M059J (cell line): ENCODE measurements at regions not wholly inside any gene's neighbourhood (a gene's known extent, or its start where the extent isn't known, plus 50 kb on each side); places are given as distances from the start of the nearest gene placed in this dataset.
"Not testable (repeated sequence)": the region's sequence is repeated elsewhere in the genome, so short reads cannot be mapped to it uniquely, and the experiment has no call there.

Experiments
- DNase-seq: peaks from one replicate; pipeline ENCODE4 v3.0.0-alpha.2; 2012; ENCODE audit warnings: low read depth

DNA sequence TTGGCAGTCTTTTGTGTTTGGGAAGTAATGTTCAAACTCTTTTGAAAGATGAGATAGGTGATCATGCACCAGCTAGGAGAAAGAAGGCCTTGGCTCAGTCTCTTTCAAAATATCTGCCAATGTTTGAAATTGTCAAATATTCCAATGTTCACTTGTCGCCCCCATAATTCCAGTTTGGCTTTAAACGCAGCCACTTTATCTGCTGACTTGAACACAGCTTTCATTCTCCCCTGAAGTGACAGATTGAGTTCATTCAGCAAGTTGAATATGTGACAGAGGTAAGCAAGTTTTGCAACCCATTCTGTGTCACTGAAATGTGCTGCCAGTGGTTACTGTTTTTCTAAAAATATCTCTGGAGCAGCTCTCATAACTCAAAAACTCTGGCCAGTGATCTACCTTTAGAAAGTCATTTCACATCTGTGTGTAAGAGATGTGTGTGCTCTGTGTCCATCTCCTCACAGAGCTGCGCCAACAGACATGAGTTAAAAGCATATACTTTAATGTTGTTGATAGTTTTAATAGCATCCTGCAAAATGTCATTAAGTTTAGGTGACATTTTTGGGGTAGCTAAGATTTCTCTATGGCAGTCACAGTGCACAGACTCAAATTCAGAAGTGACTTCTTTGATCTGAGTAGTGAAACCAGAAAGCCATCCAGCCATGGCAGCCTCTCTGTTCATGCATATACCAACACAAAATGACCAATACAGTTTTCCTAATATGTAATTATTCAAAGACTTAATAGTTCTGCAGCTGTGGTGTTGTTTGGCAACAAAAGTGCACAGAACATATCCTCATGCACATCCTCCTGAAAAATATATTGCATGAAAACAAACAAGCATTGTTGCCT is 614.3 kb upstream of the MIS18BP1 start:
- no peak for DNase-seq

DNA sequence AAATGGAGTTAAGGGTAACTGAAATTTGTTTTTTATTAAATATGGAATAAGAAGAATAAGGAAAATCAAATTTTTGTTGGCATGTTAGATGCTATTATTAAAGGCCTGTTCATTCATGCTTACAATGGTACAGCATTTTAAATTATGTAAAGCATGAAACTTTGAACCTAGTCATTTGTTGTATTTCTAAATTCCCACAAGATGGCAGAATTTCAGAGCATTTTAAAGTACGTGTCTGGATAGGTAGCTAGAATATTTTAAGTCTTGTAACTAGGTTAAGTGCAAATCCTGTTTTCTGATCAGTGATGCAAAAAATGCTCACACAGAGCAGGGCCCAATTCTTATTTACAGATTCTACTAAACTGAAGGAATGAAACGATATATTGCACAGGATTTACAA is 585.6 kb upstream of the MIS18BP1 start:
- peak; percentile 6 for DNase-seq

DNA sequence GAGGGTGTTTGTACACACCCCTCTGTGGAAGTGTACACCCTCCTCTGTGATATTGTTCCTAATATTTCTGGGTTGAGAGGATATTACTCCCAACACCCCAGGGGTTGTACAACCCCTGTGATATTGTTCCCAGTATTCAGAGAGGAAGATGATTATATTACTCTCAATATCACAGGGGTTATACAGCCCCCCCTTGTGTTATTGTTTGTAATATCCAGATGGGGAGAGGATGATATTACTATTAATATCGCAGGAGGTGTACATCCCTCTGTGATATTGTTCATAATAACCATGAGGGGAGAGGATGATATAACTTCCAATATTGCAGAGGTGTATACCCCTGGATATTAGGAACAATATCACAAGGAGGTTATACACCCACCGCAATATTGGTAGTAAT is 566.1 kb upstream of the MIS18BP1 start:
- no peak for DNase-seq

DNA sequence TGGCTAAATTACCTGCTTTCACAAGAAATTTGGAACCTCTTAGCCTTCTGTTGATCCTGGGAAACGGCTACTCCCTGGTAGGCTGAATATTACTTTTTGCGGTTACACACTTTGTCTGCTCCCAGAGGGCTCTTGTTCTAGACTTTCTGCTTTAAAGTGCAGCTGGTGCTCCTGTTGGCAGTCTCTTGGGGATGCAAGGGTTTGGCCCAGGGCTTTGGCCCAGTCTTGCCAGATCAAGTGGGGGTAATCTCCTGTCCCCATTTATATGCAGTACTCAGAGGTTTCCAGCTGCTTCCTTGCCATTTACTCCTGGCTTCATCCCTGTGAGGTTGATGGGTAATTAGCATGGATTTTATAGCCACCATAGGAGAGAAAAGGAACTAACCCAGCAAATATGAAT is 558.2 kb upstream of the MIS18BP1 start:
- DNase-seq: no peak

DNA sequence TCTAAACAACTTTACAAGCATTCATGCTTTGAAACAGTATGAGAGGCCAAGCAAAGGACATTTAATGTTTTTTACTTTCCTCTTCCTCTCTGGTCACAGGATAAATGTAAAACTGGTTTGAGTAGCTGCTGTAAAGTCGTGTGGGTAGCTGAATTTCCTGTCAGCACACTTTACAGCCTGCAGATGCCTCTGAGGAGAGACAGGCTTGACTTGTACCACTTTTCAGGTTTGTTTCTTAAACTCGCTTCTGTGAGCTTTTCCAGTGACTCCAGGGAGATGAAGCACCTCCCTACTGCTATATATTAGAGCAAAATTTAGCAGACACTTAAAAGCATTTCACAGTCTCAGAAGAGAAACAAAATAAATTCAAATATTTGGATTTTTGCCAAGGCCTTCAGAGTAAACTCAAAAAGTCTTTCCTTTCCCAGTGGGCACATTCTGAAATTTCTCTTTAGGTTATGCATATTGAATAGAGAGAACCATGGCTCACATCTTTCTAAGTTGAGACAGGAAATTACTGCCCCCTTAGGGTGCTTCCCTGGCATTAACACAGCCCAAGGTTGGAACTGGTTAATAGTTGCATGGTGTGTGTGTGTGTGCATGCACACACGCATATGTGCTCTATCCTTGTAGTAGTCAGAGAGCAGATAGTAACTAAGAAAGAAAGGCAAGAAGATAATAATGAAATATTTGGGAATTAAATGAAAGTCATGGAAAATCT is 557.3 kb upstream of the MIS18BP1 start:
- DNase-seq: peak; percentile 4

DNA sequence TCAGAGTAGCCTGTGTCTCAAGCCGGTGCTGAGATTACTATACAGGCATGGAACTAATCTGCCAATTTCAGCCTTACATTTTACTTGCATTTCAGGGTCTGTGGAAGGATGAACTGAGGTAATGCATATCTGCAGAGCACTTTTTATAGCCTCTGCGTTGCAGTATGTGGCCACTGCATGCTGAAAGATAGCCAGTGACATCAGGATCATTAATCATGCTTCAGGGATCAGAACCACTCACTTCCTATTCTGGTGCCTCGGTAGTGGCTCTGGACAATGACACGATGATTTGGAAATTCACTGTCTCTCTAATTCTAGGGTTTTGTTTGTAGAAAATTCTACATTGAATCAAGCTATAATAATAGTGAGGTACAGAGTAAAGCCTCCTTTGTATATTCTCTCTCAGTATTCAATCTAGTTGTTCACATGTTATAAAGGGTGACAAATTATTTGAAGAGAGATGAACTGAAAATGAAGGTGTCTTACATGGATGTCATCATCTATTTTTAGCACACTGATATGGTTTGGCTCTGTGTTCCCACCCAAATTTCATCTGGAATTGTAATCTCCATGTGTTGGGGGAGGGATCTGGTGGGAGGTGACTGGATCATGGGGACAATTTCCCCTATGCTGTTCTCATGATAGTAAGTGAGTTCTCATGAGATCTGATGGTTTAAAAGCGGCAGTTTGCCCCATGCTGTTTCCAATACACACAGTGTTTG is 554.3 kb upstream of the MIS18BP1 start:
- DNase-seq: peak; percentile 0

DNA sequence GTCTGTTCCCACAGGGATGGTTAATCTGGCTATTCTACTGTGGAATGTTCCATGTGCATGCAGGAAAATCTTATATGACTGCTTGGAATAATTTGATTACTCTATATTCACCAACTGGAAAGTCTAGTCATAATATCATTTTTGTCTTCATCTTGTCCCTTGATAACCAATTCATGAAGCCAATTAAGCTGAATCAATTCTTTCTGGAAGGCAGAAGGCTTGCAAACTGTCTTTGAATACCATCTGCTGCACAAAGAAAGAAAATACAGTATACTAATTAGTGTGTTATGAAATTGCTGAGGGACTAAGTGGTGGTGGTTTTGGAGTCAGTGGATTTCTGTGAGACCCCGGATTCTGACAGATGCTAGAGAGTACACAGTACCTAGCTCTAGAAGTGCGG is 546.5 kb upstream of the MIS18BP1 start:
- DNase-seq: no peak

DNA sequence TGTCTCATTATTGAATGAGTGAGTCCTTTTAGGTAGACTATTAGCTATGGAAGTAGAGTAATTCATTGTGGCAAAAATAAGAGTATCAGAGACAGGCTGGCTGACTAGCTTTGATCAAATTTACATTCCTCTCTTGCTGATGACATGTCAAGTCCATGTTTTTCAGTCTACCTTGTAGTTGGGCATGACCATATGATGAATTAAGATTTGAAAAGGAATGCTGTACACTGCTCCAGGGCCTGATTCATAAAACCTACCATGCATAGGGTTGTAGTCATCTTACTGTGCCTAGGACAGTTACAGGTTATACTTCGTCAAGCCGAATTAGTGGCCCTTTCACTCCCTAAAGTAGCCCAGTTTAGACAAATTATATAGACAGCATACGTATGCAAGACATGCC is 545.7 kb upstream of the MIS18BP1 start:
- no peak for DNase-seq

DNA sequence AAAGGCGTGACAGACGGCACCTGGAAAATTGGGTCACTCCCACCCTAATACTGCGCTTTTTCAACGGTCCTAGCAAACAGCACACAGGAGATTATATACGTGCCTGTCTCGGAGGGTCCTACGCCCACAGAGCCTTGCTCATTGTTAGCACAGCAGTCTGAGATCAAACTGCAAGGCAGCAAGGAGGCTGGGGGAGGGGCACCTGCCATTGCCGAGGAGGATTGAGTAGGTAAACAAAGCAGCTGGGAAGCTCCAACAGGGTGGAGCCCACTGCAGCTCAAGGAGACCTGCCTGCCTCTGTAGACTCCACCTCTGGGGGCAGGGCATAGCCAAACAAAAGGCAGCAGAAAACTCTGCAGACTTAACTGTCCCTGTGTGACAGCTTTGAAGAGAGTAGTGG is 543.0 kb upstream of the MIS18BP1 start:
- not testable (repeated sequence) for DNase-seq

DNA sequence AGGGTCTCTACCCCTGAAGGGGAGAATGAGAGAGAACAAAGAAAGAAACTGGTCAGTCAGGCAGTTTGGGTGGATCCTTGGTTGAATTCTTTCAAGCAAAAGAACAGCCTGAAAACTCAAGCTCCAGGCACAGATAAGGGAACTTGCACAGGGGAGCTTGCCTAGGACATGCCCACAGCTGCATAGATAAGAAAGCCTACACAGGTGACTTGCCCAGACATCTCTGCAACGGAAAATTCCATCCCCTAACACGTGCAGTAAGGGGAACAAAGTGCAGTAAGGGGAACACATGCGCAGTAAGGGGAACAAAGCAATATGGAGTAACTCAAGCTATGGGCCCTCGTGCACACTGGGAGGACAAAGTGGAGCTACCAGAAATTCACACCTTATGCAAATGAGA is 540.1 kb upstream of the MIS18BP1 start:
- DNase-seq: no peak

DNA sequence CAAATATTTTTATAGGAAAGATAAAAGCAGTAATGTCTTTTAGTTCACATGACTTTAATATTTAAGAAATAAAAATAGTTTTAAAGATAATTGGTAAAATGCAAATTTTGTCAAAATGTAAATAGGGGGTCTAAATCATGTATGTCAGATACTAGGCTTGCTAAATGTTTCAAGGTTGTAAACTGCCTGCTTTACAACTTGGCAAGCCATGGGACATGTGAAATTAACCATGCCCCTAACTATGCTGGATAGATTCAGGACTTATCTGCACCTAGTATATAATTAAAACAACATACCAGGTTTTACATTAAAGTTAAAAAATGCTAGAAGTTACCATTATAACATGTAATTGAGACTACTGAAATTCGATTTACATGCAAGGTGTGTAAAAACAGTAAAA is 537.3 kb upstream of the MIS18BP1 start:
- no peak for DNase-seq

DNA sequence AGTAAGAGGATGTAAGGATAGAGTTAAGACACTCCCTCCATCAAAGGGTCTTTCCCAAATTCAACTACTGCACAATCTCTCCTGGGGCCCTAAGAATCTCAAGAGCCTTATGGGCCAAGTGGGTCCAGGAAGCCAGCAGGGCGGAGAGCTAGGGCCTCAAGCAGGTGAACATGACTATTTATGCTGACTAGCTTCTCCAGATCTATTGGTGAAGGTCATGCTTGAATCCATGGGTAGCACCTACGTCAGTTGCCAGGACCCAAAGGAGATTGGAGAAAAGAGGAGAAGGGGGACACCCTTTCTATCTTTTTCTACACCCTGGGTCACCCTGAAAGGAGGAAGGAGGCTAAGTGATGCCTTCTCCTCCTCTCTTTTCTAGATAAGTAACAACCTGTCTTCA is 534.2 kb upstream of the MIS18BP1 start:
- DNase-seq: no peak

DNA sequence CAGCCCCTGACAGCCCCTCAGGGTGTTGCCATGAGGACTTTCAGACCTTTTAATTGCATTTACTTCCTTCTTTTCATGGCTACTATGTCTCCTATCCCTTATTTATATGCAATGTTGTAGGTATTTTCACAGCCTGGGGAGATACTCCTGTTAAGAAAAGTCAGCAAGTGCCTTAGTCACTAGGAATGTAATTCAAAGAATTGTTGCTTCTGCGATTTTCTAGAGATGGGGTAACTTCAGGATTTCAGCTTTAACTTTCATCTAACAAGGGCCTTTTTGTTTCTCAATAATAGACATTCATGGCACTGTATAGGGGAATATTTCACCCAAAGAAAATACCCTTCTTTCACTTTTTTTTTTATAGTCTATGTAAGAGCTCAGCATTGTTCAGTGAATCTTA is 533.3 kb upstream of the MIS18BP1 start:
- DNase-seq: no peak

DNA sequence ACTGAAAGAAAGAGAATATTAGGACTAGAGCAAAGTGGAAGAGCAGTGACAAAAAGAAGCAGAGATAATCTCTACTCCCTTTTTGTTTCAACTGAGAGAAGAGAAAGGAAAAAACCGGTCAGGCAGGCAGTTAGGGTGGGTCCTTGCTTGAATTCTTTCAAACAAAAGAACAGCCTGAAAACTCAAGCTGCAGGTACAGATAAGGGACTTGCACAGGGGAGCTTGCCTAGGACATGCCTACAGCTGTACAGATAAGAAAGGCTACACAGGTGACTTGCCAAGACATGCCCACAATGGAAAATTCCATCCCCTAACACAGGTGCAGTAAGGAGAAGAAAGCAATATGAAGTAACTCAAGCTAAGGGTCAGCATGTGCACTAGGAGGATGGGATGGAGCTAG is 532.2 kb upstream of the MIS18BP1 start:
- no peak for DNase-seq

DNA sequence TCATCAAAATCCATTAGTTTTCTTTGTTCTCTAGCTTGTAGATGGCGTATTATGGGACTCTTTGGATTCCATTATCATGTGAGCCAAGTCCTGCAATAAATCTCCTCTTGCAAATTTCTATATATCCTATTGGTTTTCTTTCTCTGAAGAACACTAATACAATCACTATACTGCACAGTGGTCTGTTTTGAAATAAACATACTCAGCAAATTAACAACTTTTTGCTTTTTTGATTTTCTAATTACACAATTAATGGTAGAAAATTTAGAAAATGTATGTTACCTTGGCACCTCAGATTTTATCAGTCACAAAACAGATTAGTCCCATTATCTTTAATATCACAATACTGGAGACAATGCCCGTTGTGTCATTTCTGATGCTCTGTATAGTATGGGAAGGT is 513.2 kb upstream of the MIS18BP1 start:
- no peak for DNase-seq

DNA sequence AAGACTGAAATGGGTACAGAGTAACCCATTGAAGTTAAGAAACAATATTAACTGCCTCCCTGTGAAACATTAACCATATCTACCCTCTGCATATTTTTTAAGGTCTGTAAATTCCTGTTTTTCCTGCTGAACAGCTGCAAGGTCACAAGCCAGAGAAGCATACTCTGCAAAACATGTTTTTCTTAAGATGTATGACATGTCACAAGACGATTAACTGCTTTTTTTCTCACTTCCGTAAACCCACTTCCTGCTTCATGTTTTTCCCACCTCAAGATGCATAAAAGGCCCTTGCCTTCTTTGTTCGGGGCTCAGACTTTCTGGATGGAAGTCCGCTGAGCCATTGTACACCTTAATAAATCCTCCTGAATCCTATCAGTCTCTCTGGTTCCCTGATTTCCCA is 504.7 kb upstream of the MIS18BP1 start:
- DNase-seq: no peak

DNA sequence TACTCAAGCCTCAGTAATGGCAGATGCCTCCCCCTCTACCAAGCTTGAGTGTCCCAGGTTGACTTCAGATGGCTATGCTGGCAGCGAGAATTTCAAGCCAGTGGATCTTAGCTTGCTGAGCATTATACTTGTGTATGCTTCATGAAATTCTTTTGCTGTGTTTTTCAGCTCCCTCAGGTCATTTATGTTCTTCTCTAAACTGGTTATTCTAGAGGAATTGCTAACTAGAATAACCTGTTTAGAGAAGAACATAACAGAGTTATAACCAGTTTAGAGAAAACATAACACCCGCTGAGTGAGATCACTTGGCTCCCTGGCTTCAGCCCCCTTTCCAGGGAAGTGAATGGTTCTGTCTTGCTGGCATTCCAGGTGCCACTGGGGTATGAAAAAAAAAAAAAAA is 503.4 kb upstream of the MIS18BP1 start:
- DNase-seq: not testable (repeated sequence)

DNA sequence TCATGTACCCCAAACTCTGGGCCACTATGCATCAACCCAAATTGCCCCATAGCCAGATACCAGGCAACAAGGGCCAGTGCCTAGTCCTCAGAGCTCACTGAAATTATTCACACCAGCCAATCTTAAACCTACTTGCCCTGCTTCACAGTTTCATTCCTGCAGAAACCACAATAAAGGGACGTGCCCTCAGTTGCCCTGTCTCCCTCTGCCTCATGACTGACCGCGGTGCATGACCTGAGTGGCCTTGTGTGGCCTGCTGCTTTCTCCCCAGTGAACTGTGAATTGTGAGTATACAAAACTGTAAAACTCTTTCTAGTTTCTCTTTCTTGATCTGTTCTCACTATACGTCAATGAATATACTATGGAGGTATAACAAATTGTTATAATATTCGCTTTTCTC is 490.9 kb upstream of the MIS18BP1 start:
- DNase-seq: peak; percentile 75

DNA sequence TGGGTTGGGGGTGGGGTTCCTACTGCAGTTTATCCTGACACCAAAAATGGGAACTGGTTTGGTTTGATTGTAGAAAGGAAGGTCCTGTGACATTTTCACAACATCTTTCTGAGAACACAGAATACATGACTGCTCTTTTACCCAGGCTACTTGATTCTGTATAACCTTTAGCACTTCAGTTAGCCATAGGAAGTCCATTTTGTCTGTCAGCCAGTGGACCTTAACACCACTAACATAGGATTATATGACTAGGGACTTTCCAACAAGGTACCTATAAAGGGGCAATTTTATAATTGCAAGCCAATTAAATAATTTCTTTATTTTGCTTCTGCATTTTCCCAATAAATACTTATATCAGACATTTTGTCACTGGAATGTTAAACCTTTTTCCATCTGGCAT is 489.2 kb upstream of the MIS18BP1 start:
- DNase-seq: no peak

DNA sequence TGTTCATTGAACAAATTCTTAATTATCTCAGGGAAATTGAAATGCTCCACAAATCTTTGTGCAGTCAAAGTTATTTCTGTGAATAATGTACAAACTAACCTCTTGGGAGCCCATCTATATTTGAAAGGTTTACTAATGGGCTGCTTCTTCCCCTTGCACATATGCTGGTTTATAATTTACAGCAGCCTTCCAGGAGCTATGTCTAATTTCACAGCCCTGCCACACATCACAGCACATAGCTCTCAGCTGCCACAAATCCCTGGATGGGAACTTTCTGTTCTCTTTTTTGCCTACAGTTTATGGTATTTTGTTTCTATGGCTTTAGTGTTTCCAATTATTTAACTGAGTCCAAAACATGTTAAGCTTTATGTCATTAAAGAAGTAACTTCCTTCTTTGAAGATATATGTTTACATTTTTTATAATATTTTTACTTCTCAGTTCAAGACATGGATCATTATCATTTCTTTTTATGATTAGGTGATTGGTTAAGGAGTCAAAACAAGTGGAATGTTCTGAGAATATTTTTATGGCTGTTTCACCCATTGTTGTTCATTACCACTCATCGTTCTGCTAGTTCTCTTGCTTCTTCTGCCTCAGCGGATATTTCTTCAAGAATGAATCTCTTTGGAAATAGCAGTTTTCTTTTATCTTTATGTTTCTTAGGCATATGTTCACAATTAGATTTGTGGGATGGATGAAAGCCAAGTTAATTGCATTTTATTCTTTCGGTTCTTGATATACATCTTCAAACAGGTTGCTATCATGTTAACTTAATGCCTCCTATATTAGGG is 475.6 kb upstream of the MIS18BP1 start:
- DNase-seq: no peak

DNA sequence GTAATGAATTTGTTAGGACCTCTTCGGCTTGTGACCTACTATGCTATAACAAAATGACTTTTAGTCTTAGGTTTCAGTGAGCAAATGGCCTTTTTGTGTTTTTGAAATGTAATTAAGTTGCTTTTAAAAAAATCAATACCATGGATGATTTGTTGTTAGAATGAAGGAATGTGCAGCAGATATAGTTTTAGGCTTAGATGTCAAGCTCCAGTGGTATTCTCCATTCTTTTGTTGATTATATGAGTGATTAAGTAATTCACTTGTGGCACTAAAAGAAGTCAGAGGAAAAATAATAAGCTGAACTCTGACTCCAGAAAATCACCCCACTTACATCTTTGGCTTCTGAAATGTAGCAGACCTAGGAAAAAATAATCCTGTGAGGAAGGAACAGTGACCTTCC is 474.1 kb upstream of the MIS18BP1 start:
- DNase-seq: no peak

DNA sequence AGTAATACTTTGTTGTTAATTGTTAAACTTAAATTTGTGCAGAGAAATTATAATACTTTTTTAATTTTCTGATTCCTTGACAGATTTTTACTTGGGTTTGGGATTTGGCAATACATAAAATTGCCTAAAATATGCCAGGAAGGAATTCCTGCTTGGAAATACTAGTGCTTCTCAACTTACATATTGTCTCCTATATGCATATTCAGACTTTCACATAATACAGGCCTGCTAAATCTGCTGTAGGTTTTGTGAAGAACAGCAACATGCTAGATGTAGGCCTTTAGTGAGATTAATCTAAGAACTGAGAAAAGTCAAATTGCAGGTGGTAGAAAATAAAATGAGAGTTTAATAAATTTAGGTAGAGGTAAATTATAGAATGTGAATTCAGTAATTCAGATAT is 468.5 kb upstream of the MIS18BP1 start:
- no peak for DNase-seq
